HepG2 (cell line): ENCODE measurements at regions not wholly inside any gene's neighbourhood (a gene's known extent, or its start where the extent isn't known, plus 50 kb on each side); places are given as distances from the start of the nearest gene placed in this dataset.

Experiments
- CTCF ChIP-seq: sonication (generic); formaldehyde crosslinking; IDR thresholded peaks from 2 replicates; pipeline ENCODE4 v1.5.0; 2020; ENCODE audit warnings: mild to moderate bottlenecking, missing genetic modification reagents, moderate library complexity
- ESRRA ChIP-seq: sonication (generic); formaldehyde crosslinking; IDR thresholded peaks from 2 replicates; pipeline ENCODE4 v1.5.1; 2020; ENCODE audit warnings: mild to moderate bottlenecking, low read depth, missing genetic modification reagents
- HDAC1 ChIP-seq: sonication (generic); formaldehyde crosslinking; IDR thresholded peaks from 2 replicates; pipeline ENCODE4 v1.5.1; 2020; ENCODE audit warnings: mild to moderate bottlenecking, missing genetic modification reagents
- KAT7 ChIP-seq: IDR thresholded peaks from 2 replicates; pipeline ENCODE4 v1.6.1; 2018; ENCODE audit warnings: borderline replicate concordance, missing compliant biosample characterization
- ZNF274 ChIP-seq: sonication (generic); formaldehyde crosslinking; IDR thresholded peaks from 2 replicates; pipeline ENCODE4 v1.5.1; 2020; ENCODE audit warnings: mild to moderate bottlenecking, missing genetic modification reagents
- ZNF331 ChIP-seq: sonication (generic); formaldehyde crosslinking; IDR thresholded peaks from 2 replicates; pipeline ENCODE4 v1.4.0; 2020; ENCODE audit warnings: missing genetic modification reagents

- TF ChIP-seq ZNF274 (CRISPR knock-in tag) = no peak
- TF ChIP-seq CTCF (CRISPR knock-in tag) = no peak
- TF ChIP-seq KAT7 (CRISPR knock-in tag) = no peak
- TF ChIP-seq ESRRA (CRISPR knock-in tag) = no peak
- TF ChIP-seq HDAC1 = no peak
- TF ChIP-seq ZNF331 (CRISPR knock-in tag) = no peak
Measured at GRCh38 chr10:78165172-78165571, 131.5 kb downstream of the RPS24 start.
